ENCODE measurements at regions not wholly inside any gene's neighbourhood (a gene's known extent, or its start where the extent isn't known, plus 50 kb on each side); places are given as distances from the start of the nearest gene placed in this dataset.

- DNase-seq: no peak
These were observed 331.7 kb upstream of the ZMIZ1 start for GRCh38 chr10:78736926-78737630.

- no peak for DNase-seq
These were observed 330.6 kb upstream of the ZMIZ1 start for GRCh38 chr10:78737883-78738856.

- no peak for DNase-seq
These were observed 329.9 kb upstream of the ZMIZ1 start for GRCh38 chr10:78738861-78739260.

- DNase-seq: no peak
These were observed 329.2 kb upstream of the ZMIZ1 start for GRCh38 chr10:78739444-78740053.

GRCh38 chr10:78740976-78741915 is 327.5 kb upstream of the ZMIZ1 start:
- DNase-seq: no peak

GRCh38 chr10:78742406-78742729 is 326.4 kb upstream of the ZMIZ1 start:
- DNase-seq: no peak

- DNase-seq: no peak
These were observed 325.8 kb upstream of the ZMIZ1 start for GRCh38 chr10:78742730-78743615.

GRCh38 chr10:78744056-78744455 is 324.7 kb upstream of the ZMIZ1 start:
- no peak for DNase-seq

GRCh38 chr10:78744491-78745090 is 324.2 kb upstream of the ZMIZ1 start:
- DNase-seq: no peak

GRCh38 chr10:78745441-78745840 is 323.3 kb upstream of the ZMIZ1 start:
- no peak for DNase-seq

- DNase-seq: no peak
These were observed 322.5 kb upstream of the ZMIZ1 start for GRCh38 chr10:78746155-78746763.

- DNase-seq: no peak
These were observed 321.1 kb upstream of the ZMIZ1 start for GRCh38 chr10:78747401-78748234.

GRCh38 chr10:78748235-78748533 is 320.6 kb upstream of the ZMIZ1 start:
- DNase-seq: no peak

- DNase-seq: no peak
These were observed 319.6 kb upstream of the ZMIZ1 start for GRCh38 chr10:78749200-78749599.

- DNase-seq: no peak
These were observed 318.9 kb upstream of the ZMIZ1 start for GRCh38 chr10:78749898-78750297.

GRCh38 chr10:78750418-78750817 is 318.3 kb upstream of the ZMIZ1 start:
- no peak for DNase-seq

- DNase-seq: no peak
These were observed 317.1 kb upstream of the ZMIZ1 start for GRCh38 chr10:78751716-78752115.

GRCh38 chr10:78752221-78752620 is 316.5 kb upstream of the ZMIZ1 start:
- DNase-seq: no peak

GRCh38 chr10:78752708-78753107 is 316.1 kb upstream of the ZMIZ1 start:
- DNase-seq: no peak

All from NCI-H1105 (cell line).